ENCODE measurements at regions not wholly inside any gene's neighbourhood (a gene's known extent, or its start where the extent isn't known, plus 50 kb on each side); places are given as distances from the start of the nearest gene placed in this dataset.
"Not testable (repeated sequence)": the region's sequence is repeated elsewhere in the genome, so short reads cannot be mapped to it uniquely, and the experiment has no call there.

DNA sequence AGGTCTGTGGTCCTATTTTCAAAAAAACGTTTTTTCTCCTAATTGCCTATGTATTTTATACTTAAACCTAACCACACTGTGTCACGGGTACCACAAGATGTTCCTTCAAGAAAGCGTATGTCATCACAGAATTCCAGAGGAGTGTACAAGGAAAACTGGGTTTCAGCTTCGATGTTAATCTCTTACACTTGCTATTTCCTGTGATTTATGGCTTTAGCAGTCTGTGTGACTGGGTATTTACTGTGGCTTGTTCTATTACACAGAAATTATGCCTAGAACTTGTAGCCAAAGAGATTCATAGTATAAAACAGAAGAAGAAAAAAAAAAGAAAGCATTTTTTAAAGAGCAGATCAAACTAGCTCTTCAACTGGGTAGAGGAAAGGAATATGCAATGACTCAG lies 371.1 kb upstream of the FOLH1 start:
- H3K36me3 ChIP-seq (ENCODE audit: control insufficient read depth, insufficient read depth, low read length); H3K27me3 ChIP-seq (ENCODE audit: control insufficient read depth, insufficient read depth, low read length, poor library complexity, severe bottlenecking); H3K27ac Mint-ChIP-seq; H3K4me1 ChIP-seq (ENCODE audit: control insufficient read depth, insufficient read depth, low read length); H3K27me3 Mint-ChIP-seq (ENCODE audit: insufficient read depth); H3K27ac ChIP-seq (ENCODE audit: low read depth, low read length); H3K9ac ChIP-seq (ENCODE audit: extremely low read depth, low read length, poor library complexity, severe bottlenecking); H3K36me3 Mint-ChIP-seq (ENCODE audit: low read depth); H3K4me3 Mint-ChIP-seq; H3K4me3 ChIP-seq (ENCODE audit: low read length); H3K4me1 Mint-ChIP-seq; DNase-seq: not testable (repeated sequence)
- peaks cover 77% of the 10 kb centered on the region for H3K9me3 Mint-ChIP-seq
- 46 to 57% methylated on average over 2 to 4 of the region's 4 CpGs for WGBS, 2 experiments (ENCODE audit: insufficient coverage in 1 of 2, insufficient read length in 1 of 2)
- peaks cover 28% of the 10 kb centered on the region for H3K9me3 ChIP-seq (ENCODE audit: control insufficient read depth, low read length)

DNA sequence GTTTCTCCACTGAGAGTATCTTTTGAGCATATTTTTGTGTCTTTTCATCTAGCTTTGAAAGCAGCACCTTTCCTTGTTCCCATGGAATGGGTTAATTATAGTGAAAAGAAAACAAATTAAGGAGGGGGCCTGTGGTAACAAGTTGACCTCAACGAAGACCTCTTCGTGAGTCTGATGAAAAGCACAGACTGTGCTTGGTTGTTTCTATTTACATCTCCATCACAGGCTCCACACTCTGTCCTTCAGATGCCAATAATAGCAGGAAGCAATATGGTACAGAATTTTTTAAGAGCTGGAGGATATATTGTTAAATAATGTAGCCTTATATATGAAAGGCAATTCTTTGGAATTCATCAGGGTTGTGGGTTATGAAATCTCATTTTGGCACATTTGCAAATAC lies 366.7 kb upstream of the OR4C13 start:
- WGBS, 2 experiments (ENCODE audit: insufficient coverage in 1 of 2, insufficient read length in 1 of 2): no CpG with 5 or more reads among the region's 2 CpGs
- H3K9me3 Mint-ChIP-seq: peaks cover 56% of the 10 kb centered on the region
- not testable (repeated sequence) for H3K27me3 Mint-ChIP-seq (ENCODE audit: insufficient read depth); DNase-seq; H3K27ac ChIP-seq (ENCODE audit: low read depth, low read length); H3K27me3 ChIP-seq (ENCODE audit: control insufficient read depth, insufficient read depth, low read length, poor library complexity, severe bottlenecking); H3K9me3 ChIP-seq (ENCODE audit: control insufficient read depth, low read length); H3K4me1 ChIP-seq (ENCODE audit: control insufficient read depth, insufficient read depth, low read length); H3K36me3 Mint-ChIP-seq (ENCODE audit: low read depth); H3K4me1 Mint-ChIP-seq; H3K4me3 ChIP-seq (ENCODE audit: low read length); H3K4me3 Mint-ChIP-seq; H3K9ac ChIP-seq (ENCODE audit: extremely low read depth, low read length, poor library complexity, severe bottlenecking); H3K36me3 ChIP-seq (ENCODE audit: control insufficient read depth, insufficient read depth, low read length); H3K27ac Mint-ChIP-seq

DNA sequence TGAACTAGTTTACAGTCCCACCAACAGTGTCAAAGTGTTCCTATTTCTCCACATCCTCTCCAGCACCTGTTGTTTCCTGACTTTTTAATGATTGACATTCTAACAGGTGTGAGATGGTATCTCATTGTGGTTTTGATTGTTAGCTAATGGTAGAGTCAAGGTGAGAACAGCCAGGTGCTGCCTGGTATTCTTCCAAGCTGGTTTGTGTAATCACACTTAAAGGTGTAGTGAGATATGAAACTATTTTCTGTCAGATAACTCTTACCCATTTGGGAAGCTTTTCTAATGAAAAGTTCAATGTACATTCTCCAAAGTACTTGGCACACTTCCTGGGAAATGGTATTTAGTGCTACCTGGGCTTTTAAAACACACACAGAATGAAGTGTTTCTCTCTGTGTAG lies 343.3 kb upstream of the OR4C13 start:
- DNase-seq; H3K36me3 Mint-ChIP-seq (ENCODE audit: low read depth); H3K4me3 Mint-ChIP-seq; H3K27ac Mint-ChIP-seq; H3K27me3 ChIP-seq (ENCODE audit: control insufficient read depth, insufficient read depth, low read length, poor library complexity, severe bottlenecking); H3K4me1 Mint-ChIP-seq; H3K4me1 ChIP-seq (ENCODE audit: control insufficient read depth, insufficient read depth, low read length); H3K9ac ChIP-seq (ENCODE audit: extremely low read depth, low read length, poor library complexity, severe bottlenecking); H3K4me3 ChIP-seq (ENCODE audit: low read length); H3K27me3 Mint-ChIP-seq (ENCODE audit: insufficient read depth); H3K36me3 ChIP-seq (ENCODE audit: control insufficient read depth, insufficient read depth, low read length); H3K27ac ChIP-seq (ENCODE audit: low read depth, low read length): not testable (repeated sequence)
- peaks cover 52% of the 10 kb centered on the region for H3K9me3 ChIP-seq (ENCODE audit: control insufficient read depth, low read length)
- peaks cover 81% of the 10 kb centered on the region for H3K9me3 Mint-ChIP-seq

DNA sequence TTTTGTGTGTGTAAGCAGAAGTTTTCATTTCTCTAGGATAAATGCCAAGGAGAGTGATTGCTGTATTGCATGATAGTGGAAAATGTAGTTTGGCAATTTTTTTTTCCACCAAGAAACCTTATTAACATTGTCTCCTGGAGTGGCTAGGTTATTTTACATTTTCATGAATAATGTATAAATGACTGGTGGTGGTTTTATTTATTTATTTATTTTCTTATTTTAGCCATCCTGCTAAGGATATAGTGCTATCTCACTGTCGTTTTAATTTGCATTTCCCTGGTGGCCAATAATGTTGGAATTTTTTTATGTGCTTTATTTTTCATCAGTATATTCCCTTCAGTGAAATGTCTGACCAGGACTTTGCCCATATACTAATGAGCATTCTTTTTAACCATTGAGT lies 328.3 kb upstream of the OR4C13 start:
- H3K4me3 Mint-ChIP-seq; H3K27ac ChIP-seq (ENCODE audit: low read depth, low read length); DNase-seq; H3K4me3 ChIP-seq (ENCODE audit: low read length); H3K4me1 Mint-ChIP-seq; H3K4me1 ChIP-seq (ENCODE audit: control insufficient read depth, insufficient read depth, low read length); H3K27me3 Mint-ChIP-seq (ENCODE audit: insufficient read depth); H3K9ac ChIP-seq (ENCODE audit: extremely low read depth, low read length, poor library complexity, severe bottlenecking); H3K36me3 ChIP-seq (ENCODE audit: control insufficient read depth, insufficient read depth, low read length); H3K27me3 ChIP-seq (ENCODE audit: control insufficient read depth, insufficient read depth, low read length, poor library complexity, severe bottlenecking); H3K36me3 Mint-ChIP-seq (ENCODE audit: low read depth); H3K27ac Mint-ChIP-seq: not testable (repeated sequence)
- no CpG with 5 or more reads among the region's 1 CpG for WGBS, 2 experiments (ENCODE audit: insufficient coverage in 1 of 2, insufficient read length in 1 of 2)
- H3K9me3 Mint-ChIP-seq: peaks cover 69% of the 10 kb centered on the region
- peaks cover 36% of the 10 kb centered on the region for H3K9me3 ChIP-seq (ENCODE audit: control insufficient read depth, low read length)

DNA sequence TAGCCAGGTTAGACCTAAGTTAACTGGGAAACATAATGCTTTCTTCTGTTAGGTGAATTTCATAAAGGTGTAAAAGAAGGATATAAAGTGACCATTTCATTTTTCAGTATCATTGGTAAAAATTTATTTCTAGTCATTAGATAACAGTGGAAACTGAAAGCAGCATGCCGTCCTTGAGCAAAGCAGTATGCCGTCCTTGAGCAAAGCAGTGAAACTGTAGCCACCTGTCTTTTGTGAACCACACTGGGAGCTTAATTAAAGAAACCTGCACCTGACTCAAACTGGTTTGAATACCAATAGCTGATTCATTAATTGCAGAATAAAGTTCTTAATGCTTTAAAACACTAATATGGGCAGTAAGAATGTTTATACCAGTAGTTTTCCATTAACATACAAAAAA lies 281.5 kb upstream of the OR4C13 start:
- H3K36me3 ChIP-seq (ENCODE audit: control insufficient read depth, insufficient read depth, low read length); H3K4me1 Mint-ChIP-seq; H3K27ac Mint-ChIP-seq; H3K36me3 Mint-ChIP-seq (ENCODE audit: low read depth); H3K4me1 ChIP-seq (ENCODE audit: control insufficient read depth, insufficient read depth, low read length); H3K4me3 ChIP-seq (ENCODE audit: low read length); H3K27ac ChIP-seq (ENCODE audit: low read depth, low read length); H3K4me3 Mint-ChIP-seq; H3K27me3 Mint-ChIP-seq (ENCODE audit: insufficient read depth); H3K27me3 ChIP-seq (ENCODE audit: control insufficient read depth, insufficient read depth, low read length, poor library complexity, severe bottlenecking); DNase-seq; H3K9ac ChIP-seq (ENCODE audit: extremely low read depth, low read length, poor library complexity, severe bottlenecking): not testable (repeated sequence)
- H3K9me3 Mint-ChIP-seq: peaks cover 72% of the 10 kb centered on the region
- 82 to 100% methylated on average over 1 to 2 of the region's 2 CpGs for WGBS, 2 experiments (ENCODE audit: insufficient coverage in 1 of 2, insufficient read length in 1 of 2)
- peaks cover 59% of the 10 kb centered on the region for H3K9me3 ChIP-seq (ENCODE audit: control insufficient read depth, low read length)

DNA sequence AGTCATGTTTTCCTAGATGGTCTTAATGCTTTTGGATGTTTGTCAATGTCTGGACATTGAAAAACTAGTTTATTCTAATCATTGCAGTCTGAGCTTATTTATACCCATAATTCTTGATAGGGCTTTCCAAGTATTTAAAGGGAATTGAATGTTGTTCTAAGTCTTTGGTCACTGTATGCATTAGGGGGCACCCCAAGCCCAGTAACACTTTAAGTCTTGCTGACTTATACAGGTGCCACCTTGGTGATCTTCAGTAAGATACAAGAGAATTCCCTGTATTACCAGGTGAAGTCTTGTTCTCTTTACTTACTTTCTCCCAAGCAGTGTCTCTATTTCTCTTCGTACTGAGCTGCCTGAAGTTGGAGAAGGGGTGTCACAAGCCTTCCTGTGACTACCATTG lies 250.1 kb upstream of the OR4C13 start:
- not testable (repeated sequence) for H3K4me3 ChIP-seq (ENCODE audit: low read length); H3K4me1 ChIP-seq (ENCODE audit: control insufficient read depth, insufficient read depth, low read length); DNase-seq; H3K4me3 Mint-ChIP-seq; H3K9ac ChIP-seq (ENCODE audit: extremely low read depth, low read length, poor library complexity, severe bottlenecking); H3K27me3 Mint-ChIP-seq (ENCODE audit: insufficient read depth); H3K27ac ChIP-seq (ENCODE audit: low read depth, low read length); H3K36me3 Mint-ChIP-seq (ENCODE audit: low read depth); H3K36me3 ChIP-seq (ENCODE audit: control insufficient read depth, insufficient read depth, low read length); H3K4me1 Mint-ChIP-seq; H3K27me3 ChIP-seq (ENCODE audit: control insufficient read depth, insufficient read depth, low read length, poor library complexity, severe bottlenecking); H3K27ac Mint-ChIP-seq
- H3K9me3 Mint-ChIP-seq: peaks cover 80% of the 10 kb centered on the region
- peaks cover 44% of the 10 kb centered on the region for H3K9me3 ChIP-seq (ENCODE audit: control insufficient read depth, low read length)
- 64 to 80% methylated on average over 1 of the region's 1 CpG for WGBS, 2 experiments (ENCODE audit: insufficient coverage in 1 of 2, insufficient read length in 1 of 2)

DNA sequence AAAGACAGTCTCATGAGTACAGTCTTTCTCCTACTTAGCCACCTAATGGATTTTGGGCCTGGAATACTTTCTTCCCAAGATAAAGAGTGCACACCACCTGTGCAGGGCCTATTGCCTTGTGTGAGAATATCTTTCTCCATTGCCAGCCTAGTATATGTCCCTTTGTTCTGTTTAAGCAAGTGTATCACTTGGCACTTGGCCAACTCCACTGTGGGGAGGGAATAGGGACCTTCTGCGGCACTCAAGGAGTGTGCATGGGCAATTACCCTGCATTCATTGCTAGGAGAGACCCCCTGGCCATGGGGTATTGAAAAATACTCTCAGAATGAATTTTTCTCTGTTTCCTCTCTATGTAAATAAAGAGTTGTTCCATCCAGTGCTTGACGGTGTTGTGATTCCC lies 201.7 kb upstream of the OR4C13 start:
- not testable (repeated sequence) for H3K27me3 Mint-ChIP-seq (ENCODE audit: insufficient read depth); H3K36me3 Mint-ChIP-seq (ENCODE audit: low read depth); H3K27me3 ChIP-seq (ENCODE audit: control insufficient read depth, insufficient read depth, low read length, poor library complexity, severe bottlenecking); H3K4me3 ChIP-seq (ENCODE audit: low read length); H3K27ac Mint-ChIP-seq; H3K4me1 ChIP-seq (ENCODE audit: control insufficient read depth, insufficient read depth, low read length); H3K4me1 Mint-ChIP-seq; DNase-seq; H3K27ac ChIP-seq (ENCODE audit: low read depth, low read length); H3K9ac ChIP-seq (ENCODE audit: extremely low read depth, low read length, poor library complexity, severe bottlenecking); H3K4me3 Mint-ChIP-seq; H3K36me3 ChIP-seq (ENCODE audit: control insufficient read depth, insufficient read depth, low read length)
- H3K9me3 ChIP-seq (ENCODE audit: control insufficient read depth, low read length): peaks cover 70% of the 10 kb centered on the region
- WGBS, 2 experiments (ENCODE audit: insufficient coverage in 1 of 2, insufficient read length in 1 of 2): 44% methylated on average over 2 of the region's 2 CpGs; no CpG with 5 or more reads in 1 of the 2 experiments
- H3K9me3 Mint-ChIP-seq: peaks cover 68% of the 10 kb centered on the region

Measured in endodermal cell (in vitro differentiated cells).